Endothelial cell of umbilical vein (primary cell): ENCODE measurements at regions not wholly inside any gene's neighbourhood (a gene's known extent, or its start where the extent isn't known, plus 50 kb on each side); places are given as distances from the start of the nearest gene placed in this dataset.

Source experiments
- BruUV-seq: library from RNA; stranded (reverse); fragments of 400-500 nt; replicated peaks from 2 replicates; lab custom pipeline; 2021; lab: Mats Ljungman, UMichigan
- CTCF ChIA-PET: fragments of 300-600, 350-600 bp; sonication (Branson Sonifier 250); formaldehyde crosslinking; loops from one replicate; lab custom pipeline; 2021; ENCODE audit warnings: antibody characterized with exemption, inconsistent platforms; lab: Charles Lee
- POLR2A ChIA-PET: fragments of 300-600, 350-600 bp; sonication (Branson Sonifier 250); formaldehyde crosslinking; loops from one replicate; lab custom pipeline; 2021; ENCODE audit warnings: antibody characterized with exemption, inconsistent platforms; lab: Charles Lee
- DNase-seq: peaks from one replicate; pipeline ENCODE4 v3.0.0-alpha.2; 2011; ENCODE audit warnings: low read depth, low spot score
- FAIRE-seq: peaks from 2 replicates; lab custom pipeline; 2011; peaks lifted over from hg19 to GRCh38; lab: Jason Lieb, UNC
- H2AFZ ChIP-seq: 2 replicates; pipeline ENCODE4 v1.6.0; 2012; ENCODE audit warnings: low read depth, low read length, control low read depth, inconsistent platforms
- H3K27ac ChIP-seq: 2 replicates; pipeline ENCODE4 v1.5.1; 2011; ENCODE audit warnings: low read depth, mild to moderate bottlenecking, control low read depth, low read length, moderate library complexity; ENCODE audit not compliant: insufficient read depth
- H3K27me3 ChIP-seq, 2 experiments: 2 replicates each; pipeline versions ENCODE4 v1.6.0 to v1.6.1; 2011; ENCODE audit warnings: low read length in 2 of 2, mixed read lengths in 1 of 2; ENCODE audit not compliant: control insufficient read depth in 2 of 2, insufficient read depth in 2 of 2
- H3K36me3 ChIP-seq, 2 experiments: 2 replicates in 1 of 2; 3 replicates in 1 of 2; pipeline ENCODE4 v1.5.1; 2011; ENCODE audit warnings: low read length in 2 of 2, mild to moderate bottlenecking in 1 of 2, moderate library complexity in 1 of 2; ENCODE audit not compliant: control insufficient read depth in 2 of 2, insufficient read depth in 2 of 2; ENCODE audit errors: extremely low read depth in 1 of 2
- H3K4me1 ChIP-seq: 3 replicates; pipeline ENCODE4 v1.5.1; 2011; ENCODE audit warnings: mild to moderate bottlenecking, low read length; ENCODE audit not compliant: control insufficient read depth, insufficient read depth; ENCODE audit errors: extremely low read depth
- H3K4me2 ChIP-seq: 2 replicates; pipeline ENCODE4 v1.6.1; 2011; ENCODE audit warnings: low read length, control low read depth, mixed read lengths; ENCODE audit not compliant: insufficient read depth
- H3K4me3 ChIP-seq, 3 experiments: fragments of 200-600 bp in 1 of 3; sonication (generic), shearing (Covaris generic) in 1 of 3; replicated peaks in 1 of 3; 2 replicates each; pipeline ENCODE4 v1.5.1; 2011 to 2016; ENCODE audit warnings: control low read depth in 3 of 3, low read length in 3 of 3, mild to moderate bottlenecking in 2 of 3, inconsistent platforms in 1 of 3, low read depth in 1 of 3, moderate library complexity in 1 of 3; ENCODE audit not compliant: insufficient read depth in 1 of 3
- H3K79me2 ChIP-seq: 2 replicates; pipeline ENCODE4 v1.6.0; 2012; ENCODE audit warnings: low read length, inconsistent platforms; ENCODE audit not compliant: control insufficient read depth, insufficient read depth
- H3K9ac ChIP-seq: replicated peaks from 2 replicates; pipeline ENCODE3; 2011; ENCODE audit warnings: low read length, control low read depth; ENCODE audit not compliant: insufficient read depth; ENCODE audit errors: extremely low read depth
- H3K9me1 ChIP-seq: replicated peaks from 3 replicates; pipeline ENCODE4 v1.6.0; 2011; ENCODE audit warnings: mild to moderate bottlenecking, low read length; ENCODE audit not compliant: control insufficient read depth, insufficient read depth; ENCODE audit errors: extremely low read depth
- H3K9me3 ChIP-seq: replicated peaks from 2 replicates; pipeline ENCODE4 v1.5.1; 2012; ENCODE audit warnings: low read length, inconsistent platforms; ENCODE audit not compliant: control insufficient read depth, insufficient read depth
- H4K20me1 ChIP-seq: replicated peaks from 2 replicates; pipeline ENCODE3; 2011; ENCODE audit warnings: mild to moderate bottlenecking, low read length; ENCODE audit not compliant: control insufficient read depth, insufficient read depth; ENCODE audit errors: extremely low read depth
- EZH2 ChIP-seq: IDR thresholded peaks from 2 replicates; pipeline ENCODE4 v1.6.1; 2012; ENCODE audit warnings: borderline replicate concordance, low read depth, mild to moderate bottlenecking, moderate library complexity, low read length, inconsistent platforms; ENCODE audit not compliant: severe bottlenecking
- FOS ChIP-seq: IDR thresholded peaks from 2 replicates; pipeline ENCODE4 v1.6.1; 2011; ENCODE audit warnings: mild to moderate bottlenecking, low read length, moderate library complexity, borderline replicate concordance; ENCODE audit not compliant: insufficient read depth
- GATA2 ChIP-seq: IDR thresholded peaks from 2 replicates; pipeline ENCODE4 v1.7.0; 2011; ENCODE audit warnings: low read depth, mild to moderate bottlenecking, moderate library complexity, mixed read lengths, low read length; ENCODE audit not compliant: insufficient read length, insufficient read depth
- JUN ChIP-seq: IDR thresholded peaks from 2 replicates; pipeline ENCODE4 v1.6.1; 2011; ENCODE audit warnings: borderline replicate concordance, low read depth; ENCODE audit not compliant: insufficient read length, insufficient read depth
- MYC ChIP-seq: IDR thresholded peaks from one replicate; pipeline ENCODE4 v1.6.1; 2011; ENCODE audit warnings: mild to moderate bottlenecking, low read depth, low read length
- POLR2A ChIP-seq: IDR thresholded peaks from 2 replicates; pipeline ENCODE4 v1.6.1; 2012; ENCODE audit warnings: low read depth, mild to moderate bottlenecking, control low read depth, low read length
- POLR2AphosphoS5 ChIP-seq: IDR thresholded peaks from 2 replicates; pipeline ENCODE4 v1.6.1; 2012; ENCODE audit warnings: low read depth, mild to moderate bottlenecking, control low read depth, low read length, moderate library complexity; ENCODE audit not compliant: insufficient read depth
- dilution Hi-C: fragments of 300-500 bp; cut with MboI; formaldehyde crosslinking; loops from one replicate; pipeline ENCODE4 v1.15.0; 2019; ENCODE audit warnings: low sequenced_read_pairs; ENCODE audit not compliant: extremely low pct_ligation_motif_present
- intact Hi-C: fragments of 100-400 bp; cut with micrococcal nuclease; formaldehyde crosslinking; loops from one replicate; pipeline ENCODE4 v1.10.0; 2022
- TF ChIP-seq, protein P1 (sequence below): IDR thresholded peaks from 2 replicates; pipeline ENCODE4 v1.6.1; 2011; ENCODE audit not compliant: insufficient read depth, insufficient read length
- TF ChIP-seq, protein P2 (sequence below), 2 donors: IDR thresholded peaks; 1 replicate in 1 of 2; 2 replicates in 1 of 2; pipeline ENCODE4 v1.5.1; 2011; ENCODE audit warnings: low read length in 2 of 2, mild to moderate bottlenecking in 2 of 2, moderate library complexity in 2 of 2, control low read depth in 1 of 2, inconsistent platforms in 1 of 2, low read depth in 1 of 2; ENCODE audit not compliant: insufficient read depth in 1 of 2; ENCODE audit errors: extremely low read depth in 1 of 2

DNA sequence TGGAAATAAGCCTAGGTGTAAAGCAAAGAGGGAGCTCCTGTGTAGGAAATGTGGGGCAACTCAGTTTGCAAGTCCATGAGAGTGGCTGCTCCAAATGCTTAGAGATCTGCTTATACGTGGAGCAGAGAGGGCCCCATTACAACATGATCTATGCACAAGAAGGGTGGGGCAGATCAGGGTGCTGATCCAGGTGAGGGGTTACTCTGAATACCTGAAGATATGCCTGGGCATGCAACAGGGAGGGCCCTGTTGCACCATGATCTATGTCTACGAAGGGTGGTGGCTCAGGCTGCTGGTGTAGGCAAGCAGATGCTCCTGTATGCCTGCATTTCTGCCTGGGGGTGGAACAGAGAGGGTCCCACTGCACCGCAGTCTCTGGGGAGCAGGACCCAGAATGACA lies 1121.2 kb downstream of the RAPGEF2 start:
- no peak for FAIRE-seq
- H3K4me1 ChIP-seq = no peaks in the 10 kb centered on the region

More for the DNA sequence above, 1121.2 kb downstream of the RAPGEF2 start:
- Histone ChIP-seq H3K4me3 (no peak overlapping the region), H3K27me3 (no peaks in the 10 kb centered on the region), H3K27ac (no peak overlapping the region), H3K9me3 (peaks cover 3% of the 10 kb centered on the region), H3K36me3 (no peaks in the 10 kb centered on the region), H3K79me2 (no peaks in the 10 kb centered on the region), H2AFZ (no peak overlapping the region), H3K9me1 (no peaks in the 10 kb centered on the region), H4K20me1 (no peaks in the 10 kb centered on the region), H3K9ac (no peak overlapping the region), H3K4me2 (no peak overlapping the region)
- no peak for DNase-seq
- dilution Hi-C loops (no loop called here), intact Hi-C loops (no loop called here)
- no TSS peak for BruUV-seq
- ChIA-PET POLR2A (no interaction called here), CTCF (no interaction called here)
- TF ChIP-seq, protein P1, sequence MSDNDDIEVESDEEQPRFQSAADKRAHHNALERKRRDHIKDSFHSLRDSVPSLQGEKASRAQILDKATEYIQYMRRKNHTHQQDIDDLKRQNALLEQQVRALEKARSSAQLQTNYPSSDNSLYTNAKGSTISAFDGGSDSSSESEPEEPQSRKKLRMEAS = no peak
- TF ChIP-seq POLR2A = no peak
- TF ChIP-seq JUN = no peak
- TF ChIP-seq GATA2 = no peak
- TF ChIP-seq EZH2 = no peak
- no peak for TF ChIP-seq FOS
- TF ChIP-seq POLR2AphosphoS5 = no peak
- TF ChIP-seq, protein P2, sequence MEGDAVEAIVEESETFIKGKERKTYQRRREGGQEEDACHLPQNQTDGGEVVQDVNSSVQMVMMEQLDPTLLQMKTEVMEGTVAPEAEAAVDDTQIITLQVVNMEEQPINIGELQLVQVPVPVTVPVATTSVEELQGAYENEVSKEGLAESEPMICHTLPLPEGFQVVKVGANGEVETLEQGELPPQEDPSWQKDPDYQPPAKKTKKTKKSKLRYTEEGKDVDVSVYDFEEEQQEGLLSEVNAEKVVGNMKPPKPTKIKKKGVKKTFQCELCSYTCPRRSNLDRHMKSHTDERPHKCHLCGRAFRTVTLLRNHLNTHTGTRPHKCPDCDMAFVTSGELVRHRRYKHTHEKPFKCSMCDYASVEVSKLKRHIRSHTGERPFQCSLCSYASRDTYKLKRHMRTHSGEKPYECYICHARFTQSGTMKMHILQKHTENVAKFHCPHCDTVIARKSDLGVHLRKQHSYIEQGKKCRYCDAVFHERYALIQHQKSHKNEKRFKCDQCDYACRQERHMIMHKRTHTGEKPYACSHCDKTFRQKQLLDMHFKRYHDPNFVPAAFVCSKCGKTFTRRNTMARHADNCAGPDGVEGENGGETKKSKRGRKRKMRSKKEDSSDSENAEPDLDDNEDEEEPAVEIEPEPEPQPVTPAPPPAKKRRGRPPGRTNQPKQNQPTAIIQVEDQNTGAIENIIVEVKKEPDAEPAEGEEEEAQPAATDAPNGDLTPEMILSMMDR (IDR thresholded peaks at IDR 0.05; ENCODE audit: extremely low read depth in 1 of 2, insufficient read depth in 1 of 2, low read depth in 1 of 2, low read length in 2 of 2) = no peak
- no peak for TF ChIP-seq MYC
